ENCODE measurements at regions not wholly inside any gene's neighbourhood (a gene's known extent, or its start where the extent isn't known, plus 50 kb on each side); places are given as distances from the start of the nearest gene placed in this dataset.

GRCh38 chr3:145893331-145893730 is 267.7 kb downstream of the PLOD2 start:
- no peak for TF ChIP-seq POLR2A (IDR thresholded peaks at IDR 0.05)
- TF ChIP-seq, protein P1, sequence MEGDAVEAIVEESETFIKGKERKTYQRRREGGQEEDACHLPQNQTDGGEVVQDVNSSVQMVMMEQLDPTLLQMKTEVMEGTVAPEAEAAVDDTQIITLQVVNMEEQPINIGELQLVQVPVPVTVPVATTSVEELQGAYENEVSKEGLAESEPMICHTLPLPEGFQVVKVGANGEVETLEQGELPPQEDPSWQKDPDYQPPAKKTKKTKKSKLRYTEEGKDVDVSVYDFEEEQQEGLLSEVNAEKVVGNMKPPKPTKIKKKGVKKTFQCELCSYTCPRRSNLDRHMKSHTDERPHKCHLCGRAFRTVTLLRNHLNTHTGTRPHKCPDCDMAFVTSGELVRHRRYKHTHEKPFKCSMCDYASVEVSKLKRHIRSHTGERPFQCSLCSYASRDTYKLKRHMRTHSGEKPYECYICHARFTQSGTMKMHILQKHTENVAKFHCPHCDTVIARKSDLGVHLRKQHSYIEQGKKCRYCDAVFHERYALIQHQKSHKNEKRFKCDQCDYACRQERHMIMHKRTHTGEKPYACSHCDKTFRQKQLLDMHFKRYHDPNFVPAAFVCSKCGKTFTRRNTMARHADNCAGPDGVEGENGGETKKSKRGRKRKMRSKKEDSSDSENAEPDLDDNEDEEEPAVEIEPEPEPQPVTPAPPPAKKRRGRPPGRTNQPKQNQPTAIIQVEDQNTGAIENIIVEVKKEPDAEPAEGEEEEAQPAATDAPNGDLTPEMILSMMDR (IDR thresholded peaks at IDR 0.05) = no peak
